SK-N-SH (cell line): ENCODE measurements at regions not wholly inside any gene's neighbourhood (a gene's known extent, or its start where the extent isn't known, plus 50 kb on each side); places are given as distances from the start of the nearest gene placed in this dataset.

Source experiments
- CTCF ChIA-PET: fragments of 300-600, 350-600 bp; formaldehyde crosslinking; extraction: SDS; loops from one replicate; lab custom pipeline; 2021; lab: Yijun Ruan, JAX
- POLR2A ChIA-PET: fragments of 350-600 bp; sonication (Branson Sonifier 250); formaldehyde crosslinking; extraction: SDS; loops from one replicate; lab custom pipeline; 2020; ENCODE audit warnings: antibody characterized with exemption, inconsistent platforms; lab: Yijun Ruan, JAX
- DNase-seq: peaks from one replicate; pipeline ENCODE4 v3.0.0; 2012
- H2AFZ ChIP-seq: fragments of 200-600 bp; sonication (generic); 2 replicates; pipeline ENCODE4 v1.8.1; 2016; ENCODE audit warnings: antibody characterized with exemption, mild to moderate bottlenecking, low read depth
- H3F3A ChIP-seq: fragments of 200-600 bp; sonication (generic); replicated peaks from 2 replicates; pipeline ENCODE3; 2016; ENCODE audit warnings: antibody characterized with exemption, mild to moderate bottlenecking; ENCODE audit not compliant: insufficient read depth
- H3K27ac ChIP-seq, 2 experiments: fragments of 200-500 bp in 1 of 2; fragments of 200-600 bp in 1 of 2; sonication (Bioruptor generic) in 1 of 2; sonication (generic), shearing (Covaris generic) in 1 of 2; 2 replicates each; pipeline versions ENCODE4 v1.5.1 to v1.6.1; 2014 to 2016; ENCODE audit warnings: low read depth in 2 of 2, inconsistent platforms in 1 of 2, low read length in 1 of 2, mild to moderate bottlenecking in 1 of 2, mixed read lengths in 1 of 2
- H3K27me3 ChIP-seq: fragments of 200-600 bp; sonication (generic), shearing (Covaris generic); 2 replicates; pipeline ENCODE4 v1.6.1; 2016; ENCODE audit warnings: mixed run types; ENCODE audit not compliant: insufficient read depth
- H3K36me3 ChIP-seq, 2 experiments: fragments of 200-500 bp in 1 of 2; fragments of 200-600 bp in 1 of 2; sonication (Bioruptor generic) in 1 of 2; sonication (generic) in 1 of 2; replicated peaks in 1 of 2; 2 replicates each; pipeline versions ENCODE3 to v1.5.1; 2014 to 2016; ENCODE audit warnings: low read length in 1 of 2, mild to moderate bottlenecking in 1 of 2; ENCODE audit not compliant: insufficient read depth in 2 of 2, control insufficient read depth in 1 of 2
- H3K4me1 ChIP-seq, 2 experiments: fragments of 200-500 bp in 1 of 2; fragments of 200-600 bp in 1 of 2; sonication (Bioruptor generic) in 1 of 2; sonication (generic), shearing (Covaris generic) in 1 of 2; 2 replicates each; pipeline versions ENCODE4 v1.5.1 to v1.6.1; 2014 to 2016; ENCODE audit warnings: low read depth in 1 of 2, low read length in 1 of 2, mixed run types in 1 of 2; ENCODE audit not compliant: insufficient read depth in 2 of 2, control insufficient read depth in 1 of 2
- H3K4me2 ChIP-seq: fragments of 200-600 bp; sonication (generic), shearing (Covaris generic); 2 replicates; pipeline ENCODE4 v1.6.1; 2017; ENCODE audit warnings: mixed run types
- H3K4me3 ChIP-seq, 2 experiments: fragments of 200-500 bp in 1 of 2; fragments of 200-600 bp in 1 of 2; sonication (Bioruptor generic) in 1 of 2; sonication (generic), shearing (Covaris generic) in 1 of 2; 2 replicates each; pipeline versions ENCODE4 v1.5.1 to v1.8.1; 2014 to 2016; ENCODE audit warnings: low read depth in 2 of 2, inconsistent platforms in 1 of 2, low read length in 1 of 2, mild to moderate bottlenecking in 1 of 2, mixed read lengths in 1 of 2, moderate library complexity in 1 of 2
- H3K79me2 ChIP-seq: fragments of 200-600 bp; sonication (generic); 2 replicates; pipeline ENCODE4 v1.8.1; 2017; ENCODE audit warnings: mild to moderate bottlenecking; ENCODE audit not compliant: insufficient read depth
- H3K9ac ChIP-seq: fragments of 200-600 bp; sonication (generic); 2 replicates; pipeline ENCODE4 v1.6.1; 2017; ENCODE audit warnings: mixed run types
- H3K9me2 ChIP-seq: fragments of 200-600 bp; sonication (generic); 2 replicates; pipeline ENCODE4 v1.6.1; 2017; ENCODE audit warnings: mixed run types
- H3K9me3 ChIP-seq: fragments of 200-600 bp; sonication (generic); 2 replicates; pipeline ENCODE4 v1.6.1; 2017; ENCODE audit warnings: mixed run types, mild to moderate bottlenecking, moderate library complexity
- H4K20me1 ChIP-seq: fragments of 200-600 bp; sonication (generic); 2 replicates; pipeline ENCODE4 v1.6.1; 2017; ENCODE audit warnings: mild to moderate bottlenecking, mixed run types; ENCODE audit not compliant: insufficient read depth
- ELF1 ChIP-seq: IDR thresholded peaks from 2 replicates; pipeline ENCODE4 v1.4.0; 2012
- EP300 ChIP-seq, 2 experiments: IDR thresholded peaks; 2 replicates each; pipeline versions ENCODE4 v1.4.0 to v1.6.1; 2012; ENCODE audit warnings: borderline replicate concordance in 1 of 2, low read depth in 1 of 2, low read length in 1 of 2
- FOXJ3 ChIP-seq: sonication (generic); formaldehyde crosslinking; IDR thresholded peaks from 2 replicates; pipeline ENCODE4 v1.5.1; 2020; ENCODE audit warnings: mild to moderate bottlenecking, missing genetic modification reagents
- FOXM1 ChIP-seq: IDR thresholded peaks from 2 replicates; pipeline ENCODE4 v1.4.0; 2012; ENCODE audit warnings: low read depth, mild to moderate bottlenecking
- JUND ChIP-seq: IDR thresholded peaks from 2 replicates; pipeline ENCODE4 v1.4.0; 2012
- NFIC ChIP-seq: IDR thresholded peaks from 2 replicates; pipeline ENCODE4 v1.4.0; 2012; ENCODE audit warnings: borderline replicate concordance
- NRF1 ChIP-seq: IDR thresholded peaks from 2 replicates; pipeline ENCODE4 v1.6.1; 2012; ENCODE audit warnings: low read depth, mild to moderate bottlenecking, low read length
- POLR2AphosphoS5 ChIP-seq: IDR thresholded peaks from 2 replicates; pipeline ENCODE4 v1.6.1; 2012; ENCODE audit warnings: low read depth, low read length
- RAD21 ChIP-seq: IDR thresholded peaks from 2 replicates; pipeline ENCODE4 v1.6.1; 2012; ENCODE audit warnings: mild to moderate bottlenecking, low read length
- RFX5 ChIP-seq: IDR thresholded peaks from 2 replicates; pipeline ENCODE4 v1.6.1; 2012; ENCODE audit warnings: mild to moderate bottlenecking, improper control_type of control experiment, low read length
- RXRA ChIP-seq: IDR thresholded peaks from 2 replicates; pipeline ENCODE4 v1.4.0; 2012; ENCODE audit warnings: low read depth, mild to moderate bottlenecking, borderline replicate concordance
- SIN3A ChIP-seq: IDR thresholded peaks from 2 replicates; pipeline ENCODE4 v1.6.1; 2012; ENCODE audit warnings: low read depth, mild to moderate bottlenecking, low read length, moderate library complexity, borderline replicate concordance
- TCF12 ChIP-seq: IDR thresholded peaks from 2 replicates; pipeline ENCODE4 v1.4.0; 2012
- TEAD4 ChIP-seq: IDR thresholded peaks from 2 replicates; pipeline ENCODE4 v1.4.0; 2012; ENCODE audit warnings: mild to moderate bottlenecking, borderline replicate concordance; ENCODE audit not compliant: insufficient read depth
- WGBS: methylation state at CpG from one replicate; pipeline ENCODE4 v1.1.6; 2017; ENCODE audit warnings: low lambda C conversion rate; 5-methylcytosine and 5-hydroxymethylcytosine counted together
- TF ChIP-seq, protein P1 (sequence below): IDR thresholded peaks from 2 replicates; pipeline ENCODE4; 2012
- TF ChIP-seq, protein P2 (sequence below): IDR thresholded peaks from 2 replicates; pipeline ENCODE4 v1.4.0; 2012; ENCODE audit warnings: low read depth, borderline replicate concordance
- TF ChIP-seq, protein P3 (sequence below): fragments of 150-350 bp; IDR thresholded peaks from 2 replicates; pipeline ENCODE4 v1.6.1; 2016; ENCODE audit warnings: mild to moderate bottlenecking, low read depth, low read length
- TF ChIP-seq, protein P4 (sequence below): IDR thresholded peaks from 2 replicates; pipeline ENCODE4 v1.6.1; 2012; ENCODE audit warnings: mild to moderate bottlenecking, low read depth, low read length, moderate library complexity
- TF ChIP-seq, protein P5 (sequence below): fragments of 150-350 bp; IDR thresholded peaks from 2 replicates; pipeline ENCODE4 v1.6.1; 2017; ENCODE audit warnings: antibody characterized with exemption, low read length, low read depth, borderline replicate concordance

DNA sequence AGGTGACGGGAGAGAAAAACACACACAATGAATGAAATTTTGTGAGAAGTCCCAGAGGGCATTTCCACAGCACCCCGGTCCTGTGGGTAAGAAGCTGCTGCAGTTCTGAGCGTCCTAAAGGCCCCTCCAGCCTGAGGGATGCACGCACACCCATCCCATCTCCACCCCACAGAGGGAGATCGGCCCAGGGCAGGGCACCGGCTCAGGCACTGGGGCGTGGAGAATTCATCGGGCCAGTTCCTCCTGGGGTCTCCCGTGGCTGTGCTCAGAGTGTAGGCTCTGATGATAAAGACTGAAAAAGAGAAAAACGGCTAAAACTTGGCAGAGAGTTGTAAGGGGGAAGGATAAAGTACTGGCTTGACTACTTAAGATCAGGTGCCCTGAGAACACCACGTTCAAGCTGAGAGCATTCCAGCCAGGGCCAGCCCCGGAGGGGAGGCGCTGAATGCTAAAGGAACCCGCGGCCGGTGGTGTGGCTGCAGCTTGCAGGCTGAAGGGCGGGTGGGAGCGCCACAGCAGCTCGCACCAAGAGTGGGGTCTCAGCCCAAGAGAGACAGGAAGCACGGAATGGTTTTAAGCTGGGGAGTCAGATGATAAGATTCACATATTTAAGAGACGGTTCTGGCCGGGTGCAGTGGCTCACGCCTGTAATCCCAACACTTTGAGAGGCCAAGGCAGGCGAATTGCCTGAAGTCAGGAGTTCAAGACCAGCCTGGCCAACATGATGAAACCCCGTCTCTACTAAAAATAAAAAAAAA is 121.9 kb upstream of the SPACA7 start (continued):
- TF ChIP-seq FOXM1: no peak
- TF ChIP-seq, protein P1, sequence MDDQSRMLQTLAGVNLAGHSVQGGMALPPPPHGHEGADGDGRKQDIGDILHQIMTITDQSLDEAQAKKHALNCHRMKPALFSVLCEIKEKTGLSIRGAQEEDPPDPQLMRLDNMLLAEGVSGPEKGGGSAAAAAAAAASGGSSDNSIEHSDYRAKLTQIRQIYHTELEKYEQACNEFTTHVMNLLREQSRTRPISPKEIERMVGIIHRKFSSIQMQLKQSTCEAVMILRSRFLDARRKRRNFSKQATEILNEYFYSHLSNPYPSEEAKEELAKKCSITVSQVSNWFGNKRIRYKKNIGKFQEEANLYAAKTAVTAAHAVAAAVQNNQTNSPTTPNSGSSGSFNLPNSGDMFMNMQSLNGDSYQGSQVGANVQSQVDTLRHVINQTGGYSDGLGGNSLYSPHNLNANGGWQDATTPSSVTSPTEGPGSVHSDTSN: no peak
- TF ChIP-seq, protein P2, sequence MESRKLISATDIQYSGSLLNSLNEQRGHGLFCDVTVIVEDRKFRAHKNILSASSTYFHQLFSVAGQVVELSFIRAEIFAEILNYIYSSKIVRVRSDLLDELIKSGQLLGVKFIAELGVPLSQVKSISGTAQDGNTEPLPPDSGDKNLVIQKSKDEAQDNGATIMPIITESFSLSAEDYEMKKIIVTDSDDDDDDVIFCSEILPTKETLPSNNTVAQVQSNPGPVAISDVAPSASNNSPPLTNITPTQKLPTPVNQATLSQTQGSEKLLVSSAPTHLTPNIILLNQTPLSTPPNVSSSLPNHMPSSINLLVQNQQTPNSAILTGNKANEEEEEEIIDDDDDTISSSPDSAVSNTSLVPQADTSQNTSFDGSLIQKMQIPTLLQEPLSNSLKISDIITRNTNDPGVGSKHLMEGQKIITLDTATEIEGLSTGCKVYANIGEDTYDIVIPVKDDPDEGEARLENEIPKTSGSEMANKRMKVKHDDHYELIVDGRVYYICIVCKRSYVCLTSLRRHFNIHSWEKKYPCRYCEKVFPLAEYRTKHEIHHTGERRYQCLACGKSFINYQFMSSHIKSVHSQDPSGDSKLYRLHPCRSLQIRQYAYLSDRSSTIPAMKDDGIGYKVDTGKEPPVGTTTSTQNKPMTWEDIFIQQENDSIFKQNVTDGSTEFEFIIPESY: no peak

DNA sequence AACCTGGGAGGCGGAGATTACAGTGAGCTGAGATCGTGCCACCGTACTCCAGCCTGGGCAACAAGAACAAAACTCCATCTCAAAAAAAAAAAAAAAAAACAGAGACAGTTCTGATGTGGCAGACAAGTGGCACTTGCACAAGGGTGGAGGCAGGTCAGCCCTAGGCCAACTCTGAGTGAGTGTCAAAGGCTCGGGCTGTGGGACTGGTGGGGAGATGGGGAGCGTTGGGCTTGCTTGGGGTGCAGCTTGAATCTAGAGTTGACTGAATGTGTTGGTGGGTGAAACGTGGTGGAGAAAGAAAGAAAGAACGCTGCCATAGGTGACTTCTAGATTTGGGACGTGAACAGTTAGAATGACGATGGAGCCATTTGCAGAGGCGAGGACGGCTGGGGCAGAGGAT is 121.3 kb upstream of the SPACA7 start:
- TF ChIP-seq NFIC (no peak), RFX5 (no peak), NRF1 (no peak), EP300 (IDR thresholded peaks at IDR 0.05; ENCODE audit: borderline replicate concordance in 1 of 2, low read depth in 1 of 2, low read length in 1 of 2) (no peak), TCF12 (no peak), FOXM1 (no peak), SIN3A (no peak), POLR2AphosphoS5 (no peak), ELF1 (no peak), FOXJ3 (no peak), RXRA (no peak), JUND (no peak), TEAD4 (no peak), RAD21 (no peak)
- TF ChIP-seq, protein P3, sequence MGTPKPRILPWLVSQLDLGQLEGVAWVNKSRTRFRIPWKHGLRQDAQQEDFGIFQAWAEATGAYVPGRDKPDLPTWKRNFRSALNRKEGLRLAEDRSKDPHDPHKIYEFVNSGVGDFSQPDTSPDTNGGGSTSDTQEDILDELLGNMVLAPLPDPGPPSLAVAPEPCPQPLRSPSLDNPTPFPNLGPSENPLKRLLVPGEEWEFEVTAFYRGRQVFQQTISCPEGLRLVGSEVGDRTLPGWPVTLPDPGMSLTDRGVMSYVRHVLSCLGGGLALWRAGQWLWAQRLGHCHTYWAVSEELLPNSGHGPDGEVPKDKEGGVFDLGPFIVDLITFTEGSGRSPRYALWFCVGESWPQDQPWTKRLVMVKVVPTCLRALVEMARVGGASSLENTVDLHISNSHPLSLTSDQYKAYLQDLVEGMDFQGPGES: no peak
- TF ChIP-seq, protein P4, sequence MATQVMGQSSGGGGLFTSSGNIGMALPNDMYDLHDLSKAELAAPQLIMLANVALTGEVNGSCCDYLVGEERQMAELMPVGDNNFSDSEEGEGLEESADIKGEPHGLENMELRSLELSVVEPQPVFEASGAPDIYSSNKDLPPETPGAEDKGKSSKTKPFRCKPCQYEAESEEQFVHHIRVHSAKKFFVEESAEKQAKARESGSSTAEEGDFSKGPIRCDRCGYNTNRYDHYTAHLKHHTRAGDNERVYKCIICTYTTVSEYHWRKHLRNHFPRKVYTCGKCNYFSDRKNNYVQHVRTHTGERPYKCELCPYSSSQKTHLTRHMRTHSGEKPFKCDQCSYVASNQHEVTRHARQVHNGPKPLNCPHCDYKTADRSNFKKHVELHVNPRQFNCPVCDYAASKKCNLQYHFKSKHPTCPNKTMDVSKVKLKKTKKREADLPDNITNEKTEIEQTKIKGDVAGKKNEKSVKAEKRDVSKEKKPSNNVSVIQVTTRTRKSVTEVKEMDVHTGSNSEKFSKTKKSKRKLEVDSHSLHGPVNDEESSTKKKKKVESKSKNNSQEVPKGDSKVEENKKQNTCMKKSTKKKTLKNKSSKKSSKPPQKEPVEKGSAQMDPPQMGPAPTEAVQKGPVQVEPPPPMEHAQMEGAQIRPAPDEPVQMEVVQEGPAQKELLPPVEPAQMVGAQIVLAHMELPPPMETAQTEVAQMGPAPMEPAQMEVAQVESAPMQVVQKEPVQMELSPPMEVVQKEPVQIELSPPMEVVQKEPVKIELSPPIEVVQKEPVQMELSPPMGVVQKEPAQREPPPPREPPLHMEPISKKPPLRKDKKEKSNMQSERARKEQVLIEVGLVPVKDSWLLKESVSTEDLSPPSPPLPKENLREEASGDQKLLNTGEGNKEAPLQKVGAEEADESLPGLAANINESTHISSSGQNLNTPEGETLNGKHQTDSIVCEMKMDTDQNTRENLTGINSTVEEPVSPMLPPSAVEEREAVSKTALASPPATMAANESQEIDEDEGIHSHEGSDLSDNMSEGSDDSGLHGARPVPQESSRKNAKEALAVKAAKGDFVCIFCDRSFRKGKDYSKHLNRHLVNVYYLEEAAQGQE: no peak
- TF ChIP-seq, protein P2: no peak
- TF ChIP-seq, protein P5, sequence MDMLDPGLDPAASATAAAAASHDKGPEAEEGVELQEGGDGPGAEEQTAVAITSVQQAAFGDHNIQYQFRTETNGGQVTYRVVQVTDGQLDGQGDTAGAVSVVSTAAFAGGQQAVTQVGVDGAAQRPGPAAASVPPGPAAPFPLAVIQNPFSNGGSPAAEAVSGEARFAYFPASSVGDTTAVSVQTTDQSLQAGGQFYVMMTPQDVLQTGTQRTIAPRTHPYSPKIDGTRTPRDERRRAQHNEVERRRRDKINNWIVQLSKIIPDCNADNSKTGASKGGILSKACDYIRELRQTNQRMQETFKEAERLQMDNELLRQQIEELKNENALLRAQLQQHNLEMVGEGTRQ: no peak
- POLR2A ChIA-PET: no interaction called here
- 25% methylated on average over 11 of the region's 11 CpGs for WGBS

More for the DNA sequence above, 121.3 kb upstream of the SPACA7 start:
- CTCF ChIA-PET: interaction anchor here (0.7 kb wide), 1 partner anchor 1326 kb away, joined by 3 read pairs; no protein-coding TSS in a partner anchor
- Histone ChIP-seq H3K4me3 (no peak overlapping the region), H2AFZ (no peak overlapping the region), H3K27ac (no peak overlapping the region), H3K9ac (no peak overlapping the region), H3K4me2 (no peak overlapping the region), H3K4me1 (no peaks in the 10 kb centered on the region), H3K79me2 (no peaks in the 10 kb centered on the region), H4K20me1 (no peaks in the 10 kb centered on the region), H3K27me3 (peaks cover 56% of the 10 kb centered on the region), H3F3A (no peaks in the 10 kb centered on the region), H3K9me2 (no peaks in the 10 kb centered on the region), H3K36me3 (no peaks in the 10 kb centered on the region), H3K9me3 (no peaks in the 10 kb centered on the region)
- no peak for DNase-seq
